Fibroblast of skin of right biceps (primary cell): ENCODE measurements at regions not wholly inside any gene's neighbourhood (a gene's known extent, or its start where the extent isn't known, plus 50 kb on each side); places are given as distances from the start of the nearest gene placed in this dataset.

Source experiments
- DNase-seq: peaks from one replicate; pipeline ENCODE4 v3.0.0-alpha.2; 2013

DNA sequence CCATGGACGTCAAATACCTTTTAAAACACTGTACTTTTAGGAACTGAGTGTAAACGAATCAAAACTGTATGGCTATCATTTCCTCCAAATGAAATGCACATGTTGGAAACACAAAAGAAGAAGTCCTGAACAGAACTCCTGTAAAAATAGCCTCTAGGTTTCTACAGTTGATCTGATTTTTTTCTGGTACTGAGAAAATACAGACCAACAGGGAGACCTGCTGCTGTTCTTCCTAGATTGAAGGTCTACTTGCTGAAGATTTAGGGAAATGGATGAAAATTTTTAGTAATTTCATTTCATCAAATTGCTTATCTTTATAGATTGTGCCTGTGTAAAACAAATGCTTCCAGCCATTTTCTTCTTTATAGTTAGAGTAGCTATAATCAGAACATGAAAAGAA lies 520.4 kb downstream of the SLITRK6 start:
- no peak for DNase-seq

DNA sequence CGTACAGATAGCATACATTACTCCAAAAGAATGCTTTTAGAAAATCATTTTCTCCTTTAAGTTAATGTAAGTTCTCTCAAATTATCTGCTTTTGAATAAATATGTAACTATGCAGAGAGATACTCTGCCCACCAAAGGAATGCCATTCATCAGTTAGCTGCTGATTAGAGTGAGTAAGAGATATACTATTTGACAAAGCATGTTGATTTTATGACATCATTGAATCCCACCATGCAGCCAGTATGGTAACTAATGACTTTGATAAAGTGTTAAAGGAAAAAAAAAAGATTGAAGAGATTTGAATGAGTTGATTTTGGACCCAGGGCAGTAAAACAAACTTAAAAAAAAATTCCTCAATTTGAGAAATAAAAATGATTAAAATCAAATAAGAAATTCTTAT lies 521.5 kb downstream of the SLITRK6 start:
- peak; percentile 74 for DNase-seq

DNA sequence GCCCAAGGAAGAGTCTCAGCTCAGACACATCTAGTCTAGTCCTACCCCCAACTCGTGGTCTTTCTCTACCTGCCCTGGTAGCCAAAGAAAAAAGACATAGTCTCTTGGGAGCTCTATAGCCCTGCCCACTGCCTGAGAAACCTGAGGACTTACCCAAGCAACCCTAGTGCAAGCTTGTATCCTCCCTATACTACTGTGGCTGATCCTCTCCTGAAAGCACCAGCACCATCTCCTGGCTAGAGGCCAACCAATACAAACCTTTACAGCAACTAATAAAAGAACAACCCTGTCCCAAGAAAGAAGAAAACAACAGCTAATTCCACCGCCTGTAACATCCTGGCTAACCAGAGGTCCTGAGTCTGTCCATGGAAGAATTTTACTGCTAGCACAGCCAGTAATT lies 532.4 kb downstream of the SLITRK6 start:
- no peak for DNase-seq

DNA sequence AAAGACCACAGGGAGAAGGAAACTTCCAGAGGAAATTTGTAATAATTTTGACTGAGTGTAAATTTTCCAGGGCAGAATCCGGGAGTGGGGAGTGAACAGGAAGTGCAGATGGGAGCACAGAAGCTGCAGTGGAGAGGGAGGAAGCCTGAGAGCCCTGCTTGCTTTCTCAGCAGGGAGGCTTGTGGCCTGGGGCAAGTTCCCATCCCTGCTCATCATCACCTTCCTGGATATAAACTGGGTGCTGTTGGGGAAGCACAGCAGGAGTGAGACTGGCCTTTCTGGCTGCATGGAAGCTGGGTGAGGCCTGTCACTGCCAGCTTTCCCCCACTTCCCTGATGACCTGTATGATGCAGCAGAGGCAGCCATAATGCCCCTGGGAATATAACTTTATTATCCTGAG lies 532.9 kb downstream of the SLITRK6 start:
- no peak for DNase-seq

DNA sequence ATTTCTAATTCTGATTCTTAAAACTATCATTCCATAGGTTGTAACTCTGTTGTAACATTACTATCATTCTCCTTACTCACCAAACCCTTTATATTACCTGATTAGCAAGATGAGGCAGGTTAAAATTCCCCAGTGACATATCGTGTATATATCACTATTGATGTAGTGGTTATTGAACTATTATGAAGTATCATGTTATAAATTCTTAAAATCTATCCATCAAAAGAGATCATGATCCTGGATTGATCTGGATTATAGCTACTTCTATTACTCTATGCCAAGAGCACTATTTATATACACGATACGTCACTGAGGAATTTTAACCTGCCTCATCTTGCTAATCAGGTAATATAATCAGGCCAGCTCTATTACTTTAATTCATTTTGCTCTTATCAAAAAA lies 533.9 kb downstream of the SLITRK6 start:
- no peak for DNase-seq

DNA sequence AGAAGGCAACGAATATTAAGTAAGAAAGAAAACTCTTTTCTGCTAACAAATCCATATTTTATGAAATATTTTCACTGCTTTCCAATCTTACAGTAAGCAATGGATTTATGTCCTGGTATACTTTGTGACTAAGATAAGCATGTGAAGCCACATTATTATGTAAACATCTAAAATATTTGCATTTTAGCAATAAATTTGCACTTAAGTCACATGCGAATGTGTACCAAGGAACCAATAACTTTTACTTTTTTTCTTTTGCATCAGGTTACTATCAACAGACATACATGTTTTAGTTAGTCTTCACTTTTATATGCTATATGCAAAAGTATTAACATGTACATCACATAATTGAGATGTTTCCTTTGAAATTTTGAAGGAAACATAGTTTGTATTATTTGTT lies 536.7 kb downstream of the SLITRK6 start:
- no peak for DNase-seq

DNA sequence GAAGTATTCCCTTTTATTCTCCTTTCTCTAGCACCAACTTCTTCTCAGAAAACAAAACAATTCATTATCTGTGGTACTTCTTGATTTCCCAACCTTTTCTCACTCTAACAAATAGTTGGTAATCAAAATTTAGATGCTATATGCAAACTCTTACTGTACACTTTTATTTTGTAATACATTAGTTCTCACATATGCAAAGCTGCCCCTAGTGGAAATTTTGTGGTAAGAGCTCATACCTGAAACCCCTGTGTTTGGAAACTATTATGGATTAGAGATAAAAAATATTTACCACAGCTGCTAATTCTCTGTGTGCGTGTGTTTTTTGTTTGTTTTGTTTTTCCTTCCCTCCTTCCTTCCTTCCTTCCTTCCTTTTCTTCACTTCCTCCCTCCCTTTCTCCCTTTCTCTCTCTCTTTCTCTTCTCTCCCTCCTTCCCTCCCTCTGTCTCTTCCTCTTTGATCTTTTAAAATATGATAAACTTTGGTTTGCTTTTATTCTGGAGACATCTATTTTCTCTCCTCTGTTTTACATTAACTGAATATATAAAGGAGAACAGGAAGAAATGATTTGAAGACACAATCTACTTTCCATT lies 537.4 kb downstream of the SLITRK6 start:
- DNase-seq = no peak

DNA sequence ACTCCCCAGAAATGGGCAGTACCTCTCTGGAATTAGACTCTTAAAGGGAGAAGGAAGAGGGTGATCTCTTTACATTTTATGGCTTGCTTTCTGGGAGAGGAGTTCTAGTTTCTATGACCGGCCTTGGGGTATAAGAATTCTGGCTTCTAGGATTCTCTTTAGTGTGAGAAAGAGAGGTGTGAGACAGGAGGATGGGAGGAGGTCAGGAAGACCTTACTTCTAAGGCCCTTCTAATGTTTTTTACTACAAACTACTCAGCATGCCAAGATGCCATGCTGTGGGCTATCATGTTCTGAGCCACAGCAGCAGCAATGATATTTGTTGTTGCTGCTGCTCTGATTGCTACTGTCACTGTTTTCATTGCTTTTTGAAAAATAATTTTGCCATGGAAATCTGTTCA lies 538.3 kb downstream of the SLITRK6 start:
- DNase-seq = no peak

DNA sequence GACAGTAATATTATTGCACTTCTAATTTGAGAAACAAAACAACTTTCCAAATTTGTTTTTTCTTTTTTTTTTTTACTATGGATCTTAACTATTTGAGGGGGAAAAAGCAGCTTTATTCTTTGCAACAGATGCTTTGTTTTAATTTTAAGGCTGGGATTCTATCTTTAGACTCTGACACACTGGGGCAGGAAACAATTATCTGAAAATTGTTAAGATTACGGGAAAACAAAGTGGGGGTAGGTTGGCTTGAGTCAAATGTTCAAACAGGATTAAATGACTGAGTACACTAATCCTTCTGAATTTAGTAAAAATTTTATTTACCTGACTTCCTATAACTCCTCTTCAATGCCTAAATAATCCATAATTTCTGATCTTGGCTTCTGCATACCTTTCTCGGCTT lies 543.2 kb downstream of the SLITRK6 start:
- DNase-seq = peak; percentile 51

DNA sequence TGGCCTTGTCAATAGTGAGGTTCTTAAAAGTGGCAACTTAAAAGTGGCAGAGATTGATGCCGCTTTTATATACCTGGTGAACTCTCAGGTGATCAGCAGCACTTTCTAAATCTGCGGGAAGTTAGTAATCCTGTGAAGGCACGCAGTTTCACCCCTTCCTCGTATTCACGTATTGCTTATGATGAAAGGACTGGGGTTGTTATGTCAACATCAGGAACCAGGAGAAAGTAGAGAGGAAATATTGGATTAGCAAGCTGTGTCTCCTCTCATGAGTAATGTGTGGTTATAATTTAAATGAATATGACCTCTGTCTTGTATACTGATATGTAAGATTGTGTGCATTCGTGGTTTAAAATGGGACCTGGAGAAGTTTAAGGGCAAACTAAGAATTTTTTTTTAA lies 544.6 kb downstream of the SLITRK6 start:
- DNase-seq = peak; percentile 17

DNA sequence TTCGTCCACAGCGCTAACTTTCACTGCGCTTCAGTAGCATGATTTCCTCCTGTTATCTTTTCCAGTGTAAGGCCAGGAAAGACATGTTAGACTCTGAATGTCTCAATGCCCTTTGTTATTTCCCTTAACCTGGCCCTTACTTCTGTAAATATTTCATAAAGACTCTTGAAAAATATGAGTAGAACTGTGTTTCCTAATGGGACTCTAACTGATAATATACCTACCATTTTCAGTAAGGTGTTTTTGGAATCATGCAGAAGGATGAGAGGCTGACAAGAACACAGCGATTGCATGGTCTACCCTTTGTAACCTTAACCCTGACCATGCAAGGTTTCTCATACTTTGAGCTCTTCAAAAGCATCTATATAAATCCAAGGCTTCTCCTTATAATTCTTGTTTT lies 550.1 kb downstream of the SLITRK6 start:
- DNase-seq = no peak

DNA sequence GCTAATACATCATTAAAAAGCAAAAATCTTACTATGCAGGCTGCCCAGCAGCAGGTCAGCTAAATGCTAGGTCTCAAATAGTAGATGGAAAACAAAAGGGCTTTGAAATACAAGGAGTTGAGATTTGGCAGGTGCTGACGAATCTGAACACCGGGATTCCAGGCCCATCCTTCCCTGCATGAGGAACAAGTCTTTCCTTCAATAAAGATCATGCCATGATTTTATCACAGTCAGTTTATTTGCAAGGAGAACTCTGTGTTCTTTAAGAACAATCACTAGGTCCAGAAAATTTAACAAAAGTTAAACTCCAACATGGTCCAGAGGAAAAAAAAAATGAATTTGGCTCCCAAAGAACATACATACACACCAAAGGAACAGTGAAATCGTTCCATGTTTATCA lies 551.4 kb downstream of the SLITRK6 start:
- no peak for DNase-seq

DNA sequence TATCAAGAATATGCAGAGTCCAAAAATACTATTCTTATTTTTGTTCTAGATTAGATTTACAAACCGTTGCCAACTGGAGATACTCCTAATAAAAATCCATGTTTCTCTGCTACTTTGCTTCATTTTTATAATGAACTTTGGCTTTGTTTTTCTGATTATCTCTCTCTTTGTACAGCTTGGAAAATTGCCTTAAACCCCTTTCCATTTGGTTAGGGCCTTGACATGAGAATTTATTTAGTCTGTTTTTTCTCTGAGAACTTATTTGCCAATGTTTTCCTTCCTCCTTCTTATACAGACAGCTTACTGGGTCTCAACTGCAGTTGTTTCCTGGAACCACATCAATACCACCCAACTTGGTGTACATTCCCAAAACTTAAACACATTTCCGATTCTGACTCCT lies 555.4 kb downstream of the SLITRK6 start:
- DNase-seq = no peak

DNA sequence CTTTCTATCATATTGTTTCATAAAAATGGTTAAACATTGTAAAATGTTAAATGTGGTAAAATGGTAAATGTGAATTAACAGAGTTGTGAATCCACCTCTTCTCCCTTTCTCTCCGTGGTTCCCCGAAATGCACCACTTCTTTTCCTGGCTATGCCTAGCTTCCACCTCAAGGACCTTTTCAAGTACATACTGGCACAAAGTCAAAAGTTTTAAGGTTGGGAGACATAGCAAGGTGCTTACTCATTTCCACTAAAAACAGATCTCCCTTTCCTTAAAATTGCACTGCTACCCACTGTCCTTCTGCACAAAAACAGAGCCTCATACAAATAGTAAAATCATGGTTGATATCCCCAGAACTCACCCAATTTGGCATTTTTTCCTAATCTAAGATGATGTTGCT lies 558.2 kb downstream of the SLITRK6 start:
- DNase-seq = peak; percentile 53

DNA sequence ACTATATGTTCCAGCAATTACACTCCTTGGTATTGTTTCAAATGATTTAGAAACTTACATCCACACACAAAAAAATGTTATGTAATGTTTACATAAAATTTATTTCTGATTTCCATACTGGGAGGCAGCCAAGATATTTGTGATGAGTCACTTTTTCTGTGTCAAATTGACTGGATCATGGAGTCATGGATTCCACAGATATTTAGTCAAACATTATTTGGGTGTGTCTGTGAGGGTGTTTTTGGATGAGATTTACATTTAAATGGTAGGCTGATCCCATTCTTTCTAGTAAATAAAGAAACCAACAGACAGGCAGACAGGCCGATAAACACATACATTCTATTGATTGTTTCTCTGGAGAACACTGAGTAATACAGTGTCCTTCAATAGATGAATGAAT lies 562.8 kb downstream of the SLITRK6 start:
- peak; percentile 79 for DNase-seq

DNA sequence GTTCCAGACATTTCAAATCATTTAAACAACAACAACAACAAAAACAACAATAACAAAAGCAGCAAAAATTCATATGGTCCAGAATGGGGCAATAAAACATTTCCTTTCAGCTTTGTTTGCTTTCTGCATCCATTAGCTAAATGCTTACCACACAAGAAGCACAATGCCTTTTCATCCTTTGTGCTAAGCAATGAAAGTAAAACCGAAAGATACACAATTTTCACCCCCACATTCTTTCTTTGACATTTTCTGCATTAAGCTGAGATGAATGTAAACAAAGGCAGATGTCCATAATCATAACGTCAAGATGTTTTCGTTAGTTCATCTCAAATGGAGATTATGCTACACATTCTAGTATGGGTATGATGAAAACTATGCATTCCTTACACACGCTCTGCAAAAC lies 568.5 kb downstream of the SLITRK6 start:
- DNase-seq = peak; percentile 22

DNA sequence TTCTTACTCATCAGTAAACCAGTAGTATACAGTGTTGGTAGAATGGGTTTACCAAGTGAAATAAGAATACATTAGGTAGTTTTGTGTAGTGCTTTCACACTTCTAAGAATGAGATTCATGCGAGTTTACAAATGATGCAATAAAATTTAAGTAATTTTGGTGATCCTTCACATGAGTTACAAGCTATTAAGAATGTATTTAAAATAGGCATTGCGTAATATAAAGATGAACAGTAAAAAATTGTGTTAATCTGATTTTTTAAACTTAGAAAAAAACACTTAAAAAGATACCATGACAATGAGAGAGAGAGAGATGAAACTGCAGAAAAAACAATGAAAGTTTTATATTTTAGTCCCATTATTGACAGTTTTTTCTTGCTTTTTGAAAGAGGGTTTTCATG lies 570.5 kb downstream of the SLITRK6 start:
- DNase-seq = no peak

DNA sequence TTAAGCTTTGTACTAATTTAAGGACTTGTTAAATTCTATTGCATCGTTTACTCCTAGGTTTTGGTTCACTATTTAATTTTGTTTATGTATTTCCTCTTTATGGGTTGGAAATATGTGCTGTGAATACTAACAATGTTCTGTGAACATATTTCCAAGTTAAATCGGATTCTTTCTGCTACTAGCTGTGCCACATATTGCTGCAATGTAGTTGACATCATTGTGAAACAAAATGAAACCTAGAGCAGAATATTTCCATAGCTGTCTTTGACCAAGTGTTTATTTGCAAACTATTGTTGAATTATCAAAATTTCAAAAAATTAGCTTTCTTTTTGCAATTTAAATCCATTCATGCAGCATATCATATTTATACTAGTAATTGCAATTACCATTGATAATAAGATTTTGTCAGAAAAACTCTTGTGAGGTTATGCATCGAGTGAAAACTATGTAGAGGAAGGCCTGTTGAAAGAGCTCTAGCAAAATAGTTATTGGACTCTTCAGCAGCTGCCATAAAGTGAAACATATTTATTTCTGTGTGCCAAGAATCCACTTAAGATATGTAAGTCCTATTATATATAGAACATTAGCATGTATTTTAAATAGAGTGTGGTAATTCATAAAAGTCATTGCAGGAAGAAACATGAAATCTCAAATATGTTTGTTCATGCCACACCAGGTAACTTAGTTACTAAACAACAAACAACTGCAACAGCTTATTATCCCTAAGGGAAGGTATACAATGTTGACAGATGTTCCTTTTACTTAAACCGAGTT lies 575.1 kb downstream of the SLITRK6 start:
- peak; percentile 1 for DNase-seq

DNA sequence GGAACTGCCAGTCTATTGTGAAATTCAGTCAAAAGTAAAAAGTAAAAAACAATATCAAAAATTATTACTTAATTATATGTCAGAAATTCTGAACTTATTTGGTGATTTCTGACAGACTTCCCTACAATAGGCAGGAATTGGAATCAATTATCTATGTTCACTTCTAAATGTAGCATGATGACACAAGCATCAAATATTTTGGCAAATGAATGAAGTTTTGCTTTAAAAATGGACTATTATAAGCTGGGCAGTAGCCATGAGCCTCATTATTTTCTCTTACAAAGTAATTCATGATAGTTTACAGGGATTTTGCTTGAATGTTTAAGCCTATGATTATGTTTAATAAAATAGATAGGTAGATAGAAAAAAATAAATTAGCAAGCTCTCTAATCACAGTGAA lies 582.6 kb downstream of the SLITRK6 start:
- peak; percentile 8 for DNase-seq

DNA sequence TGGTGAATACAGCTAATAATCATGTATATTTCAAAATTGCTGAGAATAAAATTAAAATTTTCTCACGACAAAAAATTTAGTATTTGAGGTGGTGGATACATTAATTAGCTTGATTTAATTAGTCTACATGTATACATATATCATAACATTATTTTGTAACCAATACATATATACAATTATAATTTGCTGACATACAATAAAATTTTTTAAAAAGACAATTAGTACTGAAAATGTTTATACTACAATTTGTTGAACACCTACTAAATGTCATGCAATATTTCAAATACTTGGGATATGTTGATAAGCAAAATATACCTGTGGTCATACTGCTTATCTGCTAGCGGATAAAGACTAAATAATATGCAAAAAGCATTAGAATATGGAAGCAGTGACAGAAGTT lies 586.5 kb downstream of the SLITRK6 start:
- no peak for DNase-seq

DNA sequence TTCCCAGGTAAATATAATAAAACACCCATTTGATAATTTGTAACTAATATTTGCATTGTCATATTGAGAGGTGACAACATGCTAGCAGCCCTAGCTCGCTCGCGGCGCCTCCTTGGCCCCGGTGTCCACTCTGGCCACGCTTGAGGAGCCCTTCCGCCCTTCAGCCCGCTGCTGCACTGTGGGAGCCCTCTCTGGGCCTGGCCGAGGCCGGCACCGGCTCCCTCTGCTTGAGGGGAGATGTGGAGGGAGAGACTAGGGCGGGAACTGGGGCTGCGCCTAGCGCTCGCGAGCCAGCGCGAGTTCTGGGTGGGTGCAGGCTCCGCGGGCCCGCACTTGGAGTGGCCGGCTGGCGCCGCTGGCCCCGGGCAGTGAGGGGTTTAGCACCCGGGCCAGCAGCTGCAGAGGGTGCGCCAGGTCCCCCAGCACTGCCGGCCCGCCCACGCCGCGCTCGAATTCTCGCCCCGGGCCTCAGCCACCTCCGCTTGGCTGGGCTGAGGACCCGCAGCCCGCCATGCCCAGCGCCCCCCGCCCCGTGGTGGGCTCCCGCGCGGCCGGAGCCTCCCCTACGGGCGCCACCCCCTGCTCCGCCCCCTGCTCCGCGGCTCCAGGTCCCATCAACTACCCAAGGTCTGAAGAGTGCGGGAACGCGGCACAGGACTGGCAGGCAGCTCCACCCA lies 594.4 kb downstream of the SLITRK6 start:
- DNase-seq = no peak

DNA sequence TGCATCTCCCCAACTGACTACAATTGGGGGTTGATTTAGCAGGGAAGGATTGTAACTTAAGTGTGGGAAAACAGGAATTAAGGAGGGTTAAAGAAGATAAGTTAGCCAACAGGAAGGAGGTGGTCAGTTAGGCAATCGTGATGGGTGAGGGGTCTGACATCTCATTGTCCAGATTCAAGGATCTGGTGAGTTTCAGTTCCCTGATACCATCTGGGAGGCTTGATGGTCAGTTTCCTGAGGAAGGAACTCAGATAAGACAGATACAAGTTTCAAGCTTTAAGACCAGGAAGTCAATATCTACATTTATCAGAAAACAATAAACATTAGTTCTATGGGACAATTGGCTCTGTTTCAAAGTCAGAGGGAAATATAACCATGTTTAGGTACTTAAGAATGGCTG lies 601.8 kb downstream of the SLITRK6 start:
- DNase-seq = no peak

DNA sequence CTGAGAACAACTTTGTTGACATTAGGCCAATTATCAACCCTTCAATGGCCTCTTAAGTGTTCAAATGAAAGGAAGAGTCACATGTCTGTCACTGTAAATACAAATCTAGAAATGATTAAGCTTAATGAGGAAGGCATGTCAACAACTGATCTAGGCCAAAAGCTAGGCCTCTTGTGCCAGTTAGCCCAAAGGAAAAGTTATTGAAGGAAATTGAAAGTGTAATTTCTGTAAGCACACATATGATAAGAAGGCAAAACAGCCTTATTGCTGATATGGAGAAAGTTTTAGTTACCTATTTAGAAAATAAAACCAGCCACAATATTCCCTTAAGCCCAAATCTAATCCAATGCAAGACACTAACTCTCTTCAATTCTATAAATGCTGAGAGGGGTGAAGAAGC lies 604.7 kb downstream of the SLITRK6 start:
- no peak for DNase-seq

DNA sequence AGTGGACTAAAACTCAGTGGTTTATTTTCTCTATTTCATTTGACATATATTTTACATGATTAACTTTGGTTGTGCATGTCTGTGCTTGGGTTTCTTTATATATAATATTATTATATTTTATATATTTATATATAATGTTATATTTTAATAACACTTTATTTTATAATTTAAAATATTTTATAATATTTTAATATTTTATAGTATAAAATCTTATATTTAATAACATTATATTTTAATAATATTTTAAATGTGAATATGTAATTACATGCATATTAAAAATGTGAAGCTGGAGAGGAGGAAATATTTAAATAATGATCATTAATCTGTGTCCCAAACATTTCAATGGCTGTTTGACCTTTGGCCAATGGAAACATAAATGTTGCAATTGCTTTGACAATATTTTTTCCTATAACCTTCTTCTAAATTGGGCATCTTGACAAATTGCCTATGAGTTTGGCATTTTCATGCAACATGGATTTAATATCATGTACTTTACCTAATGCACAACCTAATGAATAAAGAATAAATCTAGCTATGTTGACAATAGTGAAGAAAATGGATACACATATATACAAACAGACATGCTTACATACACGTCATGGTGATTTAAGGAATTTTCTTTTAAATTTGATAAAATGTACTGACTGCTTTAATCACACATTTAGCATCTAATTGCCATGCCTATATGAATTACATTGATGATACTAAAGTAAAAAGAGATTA lies 607.1 kb downstream of the SLITRK6 start:
- no peak for DNase-seq
